Subcutaneous abdominal adipose tissue (tissue), 5 donors: ENCODE measurements at regions not wholly inside any gene's neighbourhood (a gene's known extent, or its start where the extent isn't known, plus 50 kb on each side); places are given as distances from the start of the nearest gene placed in this dataset.
"Not testable (repeated sequence)": the region's sequence is repeated elsewhere in the genome, so short reads cannot be mapped to it uniquely, and the experiment has no call there.

ENCODE experiments used
- H3K27ac ChIP-seq: one replicate; pipeline ENCODE4 v1.7.0; 2013; ENCODE audit warnings: low read depth, mild to moderate bottlenecking, inconsistent platforms, low read length, moderate library complexity
- H3K27me3 ChIP-seq, 5 donors: one replicate each; pipeline ENCODE4 v1.7.0; 2013; ENCODE audit warnings: low read length in 5 of 5, inconsistent platforms in 1 of 5; ENCODE audit not compliant: control insufficient read depth in 5 of 5, insufficient read depth in 4 of 5
- H3K36me3 ChIP-seq, 5 donors: one replicate each; pipeline ENCODE4 v1.7.0; 2013; ENCODE audit warnings: low read length in 5 of 5; ENCODE audit not compliant: control insufficient read depth in 5 of 5, insufficient read depth in 5 of 5
- H3K4me1 ChIP-seq, 5 donors: one replicate each; pipeline ENCODE4 v1.7.0; 2013; ENCODE audit warnings: low read length in 5 of 5, mild to moderate bottlenecking in 3 of 5, moderate library complexity in 1 of 5; ENCODE audit not compliant: control insufficient read depth in 5 of 5, insufficient read depth in 5 of 5
- H3K4me3 ChIP-seq, 5 donors: one replicate each; pipeline ENCODE4 v1.7.0; 2013; ENCODE audit warnings: low read length in 5 of 5, low read depth in 1 of 5
- H3K9ac ChIP-seq, 5 donors: one replicate each; pipeline ENCODE4 v1.7.0; 2013; ENCODE audit warnings: low read length in 5 of 5, mild to moderate bottlenecking in 4 of 5, moderate library complexity in 3 of 5
- H3K9me3 ChIP-seq, 5 donors: one replicate each; pipeline ENCODE4 v1.7.0; 2013; ENCODE audit warnings: low read length in 5 of 5; ENCODE audit not compliant: control insufficient read depth in 5 of 5
- donor health status: healthy.
- donor health status: healthy.
- donor health status: healthy.
- donor health status: healthy.
- donor health status: healthy.

- Histone ChIP-seq H3K27ac (no peak overlapping the region), H3K9ac (no peak overlapping the region), H3K9me3 (no peaks in the 10 kb centered on the region), H3K27me3 (no peaks in the 10 kb centered on the region), H3K4me3 (no peak overlapping the region), H3K4me1 (no peaks in the 10 kb centered on the region), H3K36me3 (no peaks in the 10 kb centered on the region)
These were observed 201.8 kb upstream of the GK2 start for GRCh38 chr4:79609817-79610216.

- H3K27ac ChIP-seq = no peak overlapping the region
- H3K9ac ChIP-seq = no peak overlapping the region
- no peaks in the 10 kb centered on the region for H3K4me1 ChIP-seq
- H3K27me3 ChIP-seq = no peaks in the 10 kb centered on the region
- H3K9me3 ChIP-seq = no peaks in the 10 kb centered on the region
- no peaks in the 10 kb centered on the region for H3K36me3 ChIP-seq
- no peak overlapping the region for H3K4me3 ChIP-seq
These were observed 200.0 kb upstream of the GK2 start for GRCh38 chr4:79607979-79608378.

DNA sequence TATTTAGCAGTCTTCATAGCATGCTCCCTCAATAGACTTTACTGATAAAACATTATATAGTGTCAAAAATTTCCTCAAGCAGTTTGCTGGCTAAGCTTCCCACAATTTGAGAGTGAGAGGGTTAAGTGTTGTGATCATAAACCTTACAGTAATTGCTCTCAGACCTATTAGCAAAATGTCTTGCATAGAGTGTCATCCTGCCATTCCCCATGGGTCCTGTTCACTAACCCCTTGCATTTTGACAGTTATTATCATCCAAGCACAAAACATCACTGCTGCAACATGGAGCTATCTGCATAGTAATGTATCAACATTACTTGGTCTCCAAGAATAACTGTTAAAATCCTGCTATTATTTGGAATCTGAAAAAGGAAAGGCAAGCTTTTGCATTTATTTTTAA, 196.1 kb upstream of the GK2 start:
- Histone ChIP-seq H3K9ac (no peak overlapping the region), H3K36me3 (no peaks in the 10 kb centered on the region), H3K27me3 (no peaks in the 10 kb centered on the region), H3K27ac (no peak overlapping the region), H3K9me3 (no peaks in the 10 kb centered on the region), H3K4me3 (no peak overlapping the region), H3K4me1 (no peaks in the 10 kb centered on the region)

GRCh38 chr4:79603681-79604080, 195.7 kb upstream of the GK2 start:
- Histone ChIP-seq H3K36me3 (no peaks in the 10 kb centered on the region), H3K27me3 (no peaks in the 10 kb centered on the region), H3K9ac (no peak overlapping the region), H3K9me3 (no peaks in the 10 kb centered on the region), H3K4me3 (no peak overlapping the region), H3K27ac (no peak overlapping the region), H3K4me1 (no peaks in the 10 kb centered on the region)

GRCh38 chr4:79599691-79600090, 191.7 kb upstream of the GK2 start:
- no peaks in the 10 kb centered on the region for H3K36me3 ChIP-seq
- H3K27me3 ChIP-seq = no peaks in the 10 kb centered on the region
- no peak overlapping the region for H3K27ac ChIP-seq
- no peak overlapping the region for H3K4me3 ChIP-seq
- H3K9me3 ChIP-seq = no peaks in the 10 kb centered on the region
- no peak overlapping the region for H3K9ac ChIP-seq
- H3K4me1 ChIP-seq = peaks cover 0 to 5% (median 0%) of the 10 kb centered on the region in 5 donors

- H3K4me3 ChIP-seq = no peak overlapping the region
- no peak overlapping the region for H3K27ac ChIP-seq
- peaks cover 0 to 5% (median 0%) of the 10 kb centered on the region in 5 donors for H3K4me1 ChIP-seq
- H3K36me3 ChIP-seq = no peaks in the 10 kb centered on the region
- no peak overlapping the region for H3K9ac ChIP-seq
- H3K9me3 ChIP-seq = no peaks in the 10 kb centered on the region
- H3K27me3 ChIP-seq = no peaks in the 10 kb centered on the region
These were observed 190.8 kb upstream of the GK2 start for GRCh38 chr4:79598801-79599200.

- H3K9me3 ChIP-seq = no peaks in the 10 kb centered on the region
- no peak overlapping the region for H3K9ac ChIP-seq
- H3K4me1 ChIP-seq = peaks cover 0 to 5% (median 0%) of the 10 kb centered on the region in 5 donors
- H3K36me3 ChIP-seq = no peaks in the 10 kb centered on the region
- no peaks in the 10 kb centered on the region for H3K27me3 ChIP-seq
- H3K27ac ChIP-seq = no peak overlapping the region
- H3K4me3 ChIP-seq = no peak overlapping the region
These were observed 190.2 kb upstream of the GK2 start for GRCh38 chr4:79598214-79598613.

DNA sequence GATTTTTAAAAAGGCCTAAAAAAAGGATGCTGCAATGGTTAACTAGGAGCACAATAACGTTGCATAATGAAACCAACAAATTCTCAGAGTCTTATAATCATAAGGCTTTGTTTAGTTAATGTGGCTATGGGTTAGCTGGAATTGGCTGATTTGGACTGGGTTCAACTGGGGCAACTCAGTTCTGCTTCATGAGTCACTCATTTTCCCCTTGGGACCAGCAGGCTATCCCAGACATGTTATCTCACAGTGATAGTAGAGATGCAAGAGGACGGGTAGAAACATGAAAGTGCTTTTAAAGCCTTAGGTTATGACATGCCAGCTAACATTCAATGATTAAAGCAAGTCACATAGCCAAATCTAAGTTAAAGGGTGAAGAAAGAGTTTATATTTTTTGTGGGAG, 189.2 kb upstream of the GK2 start:
- Histone ChIP-seq H3K36me3 (no peaks in the 10 kb centered on the region), H3K9ac (no peak overlapping the region), H3K4me3 (no peak overlapping the region), H3K4me1 (peaks cover 0 to 5% (median 0%) of the 10 kb centered on the region in 5 donors), H3K9me3 (no peaks in the 10 kb centered on the region), H3K27me3 (no peaks in the 10 kb centered on the region), H3K27ac (no peak overlapping the region)

DNA sequence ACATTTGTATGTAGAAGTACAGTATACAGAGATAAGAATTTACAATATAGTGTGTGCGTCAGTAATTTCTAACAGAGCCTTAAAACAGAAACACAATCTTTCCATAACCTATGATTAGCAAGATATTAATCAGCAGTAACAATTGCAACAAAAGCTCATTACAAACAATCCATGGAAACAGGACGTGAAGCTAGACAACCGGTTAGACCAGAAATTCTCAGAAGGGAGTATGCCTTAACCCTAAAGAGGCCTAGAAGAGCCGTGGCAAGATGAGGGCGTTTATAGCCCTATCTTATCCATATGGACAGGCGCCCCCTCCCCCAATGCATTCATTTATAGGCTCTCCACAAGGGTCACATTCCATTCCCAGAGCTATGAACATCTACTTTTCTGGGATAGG, 184.2 kb upstream of the GK2 start:
- not testable (repeated sequence) for H3K4me3 ChIP-seq, H3K4me1 ChIP-seq, H3K27ac ChIP-seq, H3K9me3 ChIP-seq, H3K36me3 ChIP-seq, H3K27me3 ChIP-seq, H3K9ac ChIP-seq

DNA sequence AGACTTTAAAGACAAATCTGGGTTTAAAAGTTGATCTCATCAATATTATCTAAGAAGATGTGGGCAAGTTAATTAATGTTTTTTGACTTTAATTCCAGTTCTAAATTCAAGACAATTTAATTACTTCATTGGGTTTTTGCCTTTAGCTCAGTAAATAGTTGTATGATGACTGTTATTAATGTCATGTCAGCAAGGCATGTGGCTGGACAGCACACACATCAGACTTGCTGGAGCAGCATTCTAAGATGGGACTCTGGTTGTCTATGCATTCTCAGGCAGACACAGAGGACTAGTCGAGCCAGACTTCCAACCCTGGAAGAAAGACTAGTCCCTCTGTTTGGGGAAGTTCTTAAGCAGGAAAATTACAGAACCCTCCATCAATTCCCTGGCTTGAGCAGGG, 180.7 kb upstream of the GK2 start:
- Histone ChIP-seq H3K9ac (no peak overlapping the region), H3K9me3 (no peaks in the 10 kb centered on the region), H3K4me1 (peaks cover 0 to 14% (median 3%) of the 10 kb centered on the region in 5 donors), H3K36me3 (no peaks in the 10 kb centered on the region), H3K27me3 (no peaks in the 10 kb centered on the region), H3K27ac (no peak overlapping the region), H3K4me3 (no peak overlapping the region)

GRCh38 chr4:79587207-79587606, 179.2 kb upstream of the GK2 start:
- peaks cover 0 to 14% (median 3%) of the 10 kb centered on the region in 5 donors for H3K4me1 ChIP-seq
- not testable (repeated sequence) for H3K9ac ChIP-seq, H3K4me3 ChIP-seq, H3K27me3 ChIP-seq, H3K9me3 ChIP-seq, H3K36me3 ChIP-seq, H3K27ac ChIP-seq
